NCI-H748 (cell line): ENCODE measurements at regions not wholly inside any gene's neighbourhood (a gene's known extent, or its start where the extent isn't known, plus 50 kb on each side); places are given as distances from the start of the nearest gene placed in this dataset.

Experiments
- DNase-seq: peaks from one replicate; lab custom pipeline; 2025; ENCODE audit not compliant: unreplicated experiment; lab: John Stamatoyannopoulos, UW

GRCh38 chr12:24233519-24234246, 284.2 kb upstream of the SOX5 start:
- DNase-seq, result peak; percentile 3

- no peak for DNase-seq
Observed at GRCh38 chr12:24232531-24232930, 283.1 kb upstream of the SOX5 start.

DNA sequence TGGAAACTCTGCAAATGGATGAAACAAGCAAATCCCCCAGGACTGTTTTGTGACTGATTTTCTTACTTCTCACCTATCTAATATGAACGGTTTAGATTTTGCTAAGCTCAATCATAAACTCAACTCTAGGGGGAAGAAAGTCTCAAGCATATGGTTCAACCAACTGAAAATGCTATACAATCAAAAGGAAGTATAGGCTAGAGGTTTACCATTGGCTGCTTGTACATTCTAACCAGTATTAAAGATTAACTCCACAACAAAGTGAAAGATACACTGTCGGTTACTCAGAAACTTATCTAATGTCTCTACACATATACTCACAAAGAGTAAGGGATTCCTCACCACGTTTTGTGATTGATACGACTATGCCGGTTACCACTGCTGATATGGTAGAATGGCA, 281.8 kb upstream of the SOX5 start:
- no peak for DNase-seq

GRCh38 chr12:24230061-24230701, 280.7 kb upstream of the SOX5 start:
- DNase-seq, result peak; percentile 54

GRCh38 chr12:24229031-24229700, 279.7 kb upstream of the SOX5 start:
- no peak for DNase-seq

- no peak for DNase-seq
Observed at GRCh38 chr12:24228371-24228770, 278.9 kb upstream of the SOX5 start.

DNA sequence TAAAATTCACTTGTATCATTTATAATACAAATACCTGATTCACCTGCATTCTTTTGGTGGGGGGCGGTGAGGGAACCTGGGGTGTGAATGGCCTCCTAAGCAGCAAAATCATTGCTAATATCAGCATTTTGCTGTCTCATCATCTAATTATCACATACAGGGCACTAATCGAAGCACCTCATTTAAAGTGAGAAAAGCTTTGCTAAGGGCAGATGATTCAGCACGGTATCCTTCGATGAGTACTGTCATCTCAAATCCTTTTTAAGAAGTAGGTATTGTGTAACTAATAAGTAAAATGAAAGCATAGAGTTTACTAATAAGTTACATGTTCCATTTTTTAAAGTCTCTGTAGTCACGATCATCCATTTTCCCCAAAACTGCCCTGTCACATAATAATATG, 278.1 kb upstream of the SOX5 start:
- DNase-seq, result no peak

- no peak for DNase-seq
Observed at GRCh38 chr12:24226745-24227350, 277.4 kb upstream of the SOX5 start.

DNA sequence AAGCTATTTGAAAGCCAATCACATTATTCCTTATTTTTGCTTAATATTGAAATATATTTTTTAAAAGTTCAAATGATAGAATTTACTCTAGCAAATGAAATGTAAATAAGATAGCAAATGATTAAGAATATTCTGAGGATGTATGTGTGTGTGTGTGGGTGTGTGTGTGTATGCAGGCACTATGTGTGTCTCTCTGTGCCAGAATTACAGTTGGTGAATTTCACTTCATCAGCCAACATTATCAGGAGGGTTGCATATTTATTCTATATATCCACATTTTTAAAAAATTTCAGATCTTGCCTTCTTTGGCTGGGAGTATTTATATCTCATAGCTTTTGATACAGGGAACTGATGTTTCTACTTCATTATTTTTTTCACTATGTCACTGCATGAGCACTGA, 274.9 kb upstream of the SOX5 start:
- no peak for DNase-seq

GRCh38 chr12:24223926-24224325, 274.5 kb upstream of the SOX5 start:
- no peak for DNase-seq

DNA sequence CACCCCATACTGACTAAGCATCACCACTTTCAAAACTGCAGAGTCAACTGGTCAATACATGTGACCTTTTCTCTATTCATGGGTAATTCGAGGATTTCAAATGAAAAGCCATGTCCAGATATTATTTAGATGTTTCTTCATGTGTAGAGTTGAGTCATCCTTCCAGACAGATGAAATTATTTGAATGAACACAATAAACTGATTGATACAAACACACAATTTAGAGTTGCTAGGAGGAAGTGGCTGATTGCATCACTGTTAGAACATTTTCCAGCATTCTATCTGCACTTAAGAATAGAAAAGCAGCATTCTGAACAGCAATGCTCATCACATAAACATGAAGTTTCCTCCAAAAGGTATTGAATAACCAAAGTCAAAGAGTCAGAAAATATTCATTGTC, 273.5 kb upstream of the SOX5 start:
- no peak for DNase-seq

DNA sequence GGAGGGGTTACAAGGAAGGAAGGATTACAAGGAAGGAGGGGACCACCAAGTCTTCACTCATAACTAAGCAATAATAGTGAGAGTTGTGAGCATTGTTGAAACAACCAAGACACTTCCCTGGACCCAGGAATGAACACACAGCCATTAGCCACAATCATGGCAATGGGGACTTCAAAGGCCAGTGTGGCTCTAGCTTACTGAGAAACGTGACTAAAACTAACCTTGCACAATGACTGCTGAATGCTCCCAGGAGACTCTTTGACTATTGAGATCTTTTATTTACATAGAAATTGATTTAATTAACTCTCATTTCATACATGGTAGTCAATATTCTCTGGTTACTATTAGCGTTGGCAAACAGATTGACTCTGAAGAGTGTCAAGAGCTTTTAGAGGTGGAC, 263.0 kb upstream of the SOX5 start:
- DNase-seq, result peak; percentile 92

DNA sequence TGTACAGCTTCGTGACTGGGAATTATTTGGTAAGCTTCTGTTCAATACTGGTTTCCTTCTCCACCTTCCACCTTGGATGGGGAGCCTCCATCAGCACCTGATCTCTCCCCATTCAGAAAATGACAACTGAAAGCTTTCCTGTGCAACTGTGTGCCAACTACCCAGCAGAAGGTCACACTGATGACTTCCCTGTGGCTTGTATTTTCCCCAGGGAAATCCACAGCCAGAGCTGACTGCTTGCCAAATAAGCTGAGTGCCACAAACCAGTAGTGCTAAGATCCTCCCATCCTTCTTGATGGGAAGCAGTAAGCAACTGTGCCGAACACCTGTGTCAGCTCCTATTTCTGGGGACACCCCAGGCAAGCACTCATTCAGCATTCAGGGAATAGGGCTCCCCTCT, 257.2 kb upstream of the SOX5 start:
- no peak for DNase-seq

DNA sequence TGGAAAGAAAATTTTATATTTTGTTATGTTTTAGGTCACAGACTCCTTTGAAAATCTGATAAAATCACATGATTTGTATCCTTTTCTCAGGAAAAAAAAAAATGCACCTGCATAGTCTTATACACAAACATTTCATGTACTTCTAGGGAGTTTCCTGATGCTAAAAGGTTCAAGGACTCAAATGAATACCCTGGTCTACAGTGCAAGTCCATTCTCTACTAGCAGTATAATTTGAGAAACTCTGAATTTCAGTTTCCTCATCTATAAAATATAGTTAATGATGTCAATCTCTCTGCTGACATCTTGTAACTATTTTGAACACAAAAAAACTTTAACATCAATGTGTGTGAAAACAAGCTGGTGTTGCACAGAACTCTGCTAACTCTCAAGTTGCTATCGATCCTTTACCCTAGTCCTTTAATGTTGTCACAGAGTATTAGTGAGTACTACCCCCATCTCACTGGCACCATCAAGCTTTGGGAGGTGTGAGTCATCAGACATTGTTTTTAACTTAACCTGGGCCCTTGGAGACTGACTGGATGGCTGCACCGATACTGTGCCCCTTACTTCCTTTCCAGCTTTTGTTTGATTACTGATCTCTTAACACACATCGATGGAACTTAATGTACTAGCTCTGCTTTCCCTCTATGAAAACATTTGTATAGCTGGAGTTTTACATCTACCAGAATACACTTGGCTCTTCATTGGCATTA, 251.9 kb upstream of the SOX5 start:
- no peak for DNase-seq

DNA sequence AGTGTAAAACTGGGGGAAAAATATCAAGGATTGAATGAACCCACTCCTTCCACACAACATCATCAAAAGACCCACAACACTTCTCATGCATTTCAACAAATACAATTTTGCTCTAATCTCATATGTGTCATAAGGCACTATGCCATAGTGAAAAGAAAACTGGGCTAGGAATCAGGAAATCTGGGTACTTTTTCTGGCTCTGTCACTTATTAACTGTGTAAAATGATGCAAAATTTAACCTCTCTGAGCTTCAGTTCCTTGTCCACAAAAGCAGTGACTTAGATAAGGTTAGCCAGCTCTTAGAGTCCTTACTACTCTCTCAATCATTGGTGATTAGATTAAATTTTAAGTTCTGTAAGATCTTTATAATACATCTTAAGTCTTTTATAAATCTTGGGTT, 250.5 kb upstream of the SOX5 start:
- DNase-seq, result no peak

DNA sequence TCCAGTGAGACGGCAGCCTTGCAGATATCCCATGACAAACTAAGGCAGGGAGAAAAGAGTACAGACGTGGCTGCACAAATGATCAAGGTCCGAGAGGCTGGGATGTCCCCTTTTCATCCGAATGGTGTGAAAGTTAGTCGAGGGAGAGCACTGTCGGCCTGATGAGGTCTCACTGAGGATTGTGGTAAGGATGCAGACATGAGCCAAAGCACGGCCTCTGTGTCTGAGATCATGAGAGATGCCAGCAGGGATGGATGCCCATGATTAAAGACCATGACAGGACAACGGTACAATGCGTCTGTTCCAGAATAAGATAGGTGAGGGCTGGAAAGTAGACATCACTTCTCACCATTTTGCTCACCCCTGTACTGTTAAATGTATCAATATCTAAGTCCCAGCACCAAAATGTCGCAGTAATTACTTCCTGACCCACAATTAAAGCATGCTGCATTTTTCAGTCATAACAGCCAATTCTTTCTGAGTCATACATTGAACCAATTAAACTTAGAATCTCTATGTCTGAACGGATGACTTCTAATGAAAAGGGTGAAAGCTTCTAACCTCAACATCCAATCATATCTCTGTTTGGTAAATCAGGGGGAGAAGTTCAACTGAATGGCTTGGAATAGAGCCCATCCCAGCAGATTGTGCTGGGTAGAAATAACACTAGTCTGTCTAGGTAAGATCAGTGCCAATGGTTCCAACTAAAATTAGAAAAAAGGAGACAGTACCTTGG, 249.6 kb upstream of the SOX5 start:
- DNase-seq, result no peak

GRCh38 chr12:24198070-24198469, 248.6 kb upstream of the SOX5 start:
- DNase-seq, result no peak

DNA sequence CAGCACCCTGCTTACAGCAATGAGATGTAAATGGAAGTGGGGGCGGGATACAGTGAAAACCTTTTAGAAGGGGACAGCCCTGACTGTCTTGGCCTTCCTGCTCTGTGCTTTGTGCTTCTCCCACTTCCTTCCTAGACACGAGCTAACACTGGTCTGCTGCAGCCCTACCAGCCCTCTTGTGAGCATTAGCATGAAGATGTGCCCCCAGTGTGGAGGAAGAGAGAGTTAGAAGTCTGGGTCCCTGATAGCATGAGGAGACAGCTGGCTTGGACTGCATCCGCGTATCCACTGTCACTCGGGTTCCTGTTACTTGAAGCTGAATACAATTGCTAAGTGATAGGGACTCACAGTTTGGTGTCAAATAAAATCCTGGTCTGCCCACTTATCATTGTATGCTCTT, 248.1 kb upstream of the SOX5 start:
- DNase-seq, result peak; percentile 13

DNA sequence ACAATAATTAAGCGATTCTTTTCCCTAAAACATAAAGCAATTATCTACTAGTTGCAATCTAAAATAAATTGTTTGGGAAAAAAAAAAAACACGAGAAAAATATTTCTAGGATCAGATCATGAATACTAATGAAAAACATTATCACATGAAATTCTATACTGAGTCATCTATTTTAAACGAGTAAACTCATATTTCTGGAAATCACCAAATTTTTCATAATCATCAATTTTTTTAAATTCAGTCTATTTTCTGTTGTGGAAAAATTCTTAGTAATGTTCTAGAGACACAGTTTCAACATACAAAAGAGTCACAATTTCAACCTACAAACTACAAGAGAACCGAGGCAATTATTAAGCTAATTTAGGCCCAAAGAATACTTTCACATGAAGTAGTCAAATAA, 245.6 kb upstream of the SOX5 start:
- no peak for DNase-seq

- no peak for DNase-seq
Observed at GRCh38 chr12:24191117-24191516, 241.6 kb upstream of the SOX5 start.

DNA sequence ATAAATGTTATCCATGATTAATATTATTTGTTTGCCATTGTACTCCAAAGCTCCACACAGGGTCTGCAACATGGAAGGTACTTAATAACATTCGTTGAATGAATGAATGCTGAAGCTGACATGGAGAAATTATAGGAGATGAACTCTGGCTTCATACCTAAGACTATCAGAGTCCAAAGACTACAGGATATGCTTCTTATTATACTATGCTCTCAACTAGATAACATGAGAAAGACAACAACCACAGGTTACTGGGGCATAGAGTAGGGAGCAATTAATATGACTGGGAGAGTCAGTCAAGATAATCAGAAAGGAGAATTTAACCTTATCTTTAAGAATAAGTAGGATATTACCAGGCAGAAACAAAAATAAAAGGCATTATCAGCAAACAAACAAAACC, 236.3 kb upstream of the SOX5 start:
- no peak for DNase-seq
